ENCODE measurements at regions not wholly inside any gene's neighbourhood (a gene's known extent, or its start where the extent isn't known, plus 50 kb on each side); places are given as distances from the start of the nearest gene placed in this dataset.

DNA sequence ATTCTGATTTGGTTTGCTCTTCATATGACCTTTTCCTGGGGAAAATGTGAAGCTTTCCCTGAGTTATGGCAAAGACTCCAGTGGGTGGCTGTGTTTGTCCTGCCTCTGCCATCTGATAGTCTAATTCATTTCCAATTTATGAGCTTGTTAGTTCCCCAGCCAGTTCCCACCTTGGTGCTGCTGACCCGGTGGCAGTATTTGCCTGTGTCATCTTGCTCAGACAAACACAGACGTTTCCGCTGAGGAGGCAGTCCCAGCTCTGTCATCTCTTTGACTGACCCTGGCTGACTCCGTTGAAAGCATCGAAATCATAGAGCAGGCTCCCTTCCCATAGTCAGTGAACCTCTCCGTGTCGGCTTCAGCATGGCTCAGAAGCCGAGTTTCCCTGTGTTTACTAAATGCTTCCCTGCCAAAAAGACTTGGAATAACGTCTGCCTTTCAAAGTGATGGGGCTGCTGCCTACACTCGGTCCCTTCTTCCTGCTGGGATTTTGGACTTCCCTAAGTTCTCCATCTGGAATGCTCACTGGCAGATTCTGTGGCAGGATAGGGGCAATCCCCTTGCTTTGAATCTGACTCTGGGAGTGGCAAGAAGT is 538.3 kb downstream of the NPIPA7 start:
- Histone ChIP-seq H3K79me1 (ENCODE audit: low read depth, low read length) (no peaks in the 10 kb centered on the region), H3K79me2 (ENCODE audit: control insufficient read depth in 1 of 2, insufficient read depth in 2 of 2, low read length in 2 of 2) (no peaks in the 10 kb centered on the region), H3K56ac (replicated peaks; ENCODE audit: insufficient read length, low read depth, low read length) (no peak overlapping the region), H2BK12ac (ENCODE audit: low read depth, low read length) (no peak overlapping the region), H3K23me2 (ENCODE audit: low read depth, low read length) (peaks cover under 1% of the 10 kb centered on the region; the same call in 1 of the 2 replicates), H3K27ac (ENCODE audit: low read depth, low read length) (no peak overlapping the region), H3K27me3 (replicated peaks in 1 of 4; ENCODE audit: control insufficient read depth in 3 of 4, extremely low read depth in 1 of 4, insufficient read depth in 3 of 4, low read length in 3 of 4) (no peaks in the 10 kb centered on the region), H3K4me2 (ENCODE audit: insufficient read depth in 1 of 2, low read depth in 2 of 2, low read length in 2 of 2) (no peak overlapping the region), H2BK120ac (replicated peaks; ENCODE audit: low read depth, low read length) (no peak overlapping the region), H2BK5ac (ENCODE audit: low read depth, low read length) (no peak overlapping the region), H3K4me3 (ENCODE audit: extremely low read depth in 1 of 4, insufficient read depth in 2 of 4, low read depth in 3 of 4, low read length in 4 of 4) (no peak overlapping the region), H2AK5ac (ENCODE audit: low read depth, low read length) (no peak overlapping the region), H3K4ac (replicated peaks; ENCODE audit: insufficient read length, low read depth, low read length) (no peak overlapping the region), H3K9me3 (ENCODE audit: insufficient read depth in 2 of 2, low read depth in 1 of 2, low read length in 1 of 2) (no peaks in the 10 kb centered on the region), H4K8ac (ENCODE audit: extremely low read depth, insufficient read depth, low read length) (no peak overlapping the region), H2BK15ac (ENCODE audit: low read length) (no peak overlapping the region), H2BK20ac (ENCODE audit: low read length) (no peak overlapping the region), H3K18ac (ENCODE audit: extremely low read depth, low read length) (no peak overlapping the region), H2AFZ (ENCODE audit: low read length) (no peak overlapping the region), H3K36me3 (ENCODE audit: control insufficient read depth in 2 of 4, insufficient read depth in 4 of 4, low read length in 3 of 4) (no peaks in the 10 kb centered on the region), H4K5ac (ENCODE audit: insufficient read length, low read depth, low read length) (no peak overlapping the region), H3K9ac (replicated peaks in 1 of 4; ENCODE audit: extremely low read depth in 1 of 4, low read depth in 3 of 4, low read length in 3 of 4) (no peak overlapping the region), H3K23ac (ENCODE audit: insufficient read length) (no peak overlapping the region), H3K4me1 (replicated peaks in 1 of 4; ENCODE audit: control insufficient read depth in 3 of 4, insufficient read depth in 4 of 4, low read length in 3 of 4) (peaks cover 0 to 3% (median 0%) of the 10 kb centered on the region in 4 experiments; a peak in 1 of 7 replicates), H4K20me1 (replicated peaks in 1 of 2; ENCODE audit: control insufficient read depth in 1 of 2, insufficient read depth in 2 of 2, low read length in 2 of 2) (no peaks in the 10 kb centered on the region), H3K14ac (ENCODE audit: insufficient read length) (no peak overlapping the region), H4K91ac (replicated peaks; ENCODE audit: insufficient read length, low read length) (no peak overlapping the region)
- WGBS, 2 experiments (ENCODE audit: extremely low coverage in 1 of 2, insufficient coverage in 1 of 2, insufficient read length in 1 of 2, insufficient replicate concordance in 2 of 2, low coverage in 1 of 2, low lambda C conversion rate in 2 of 2, missing lambda C conversion rate in 1 of 2): 95% methylated on average over 8 of the region's 10 CpGs; no CpG with 5 or more reads in 1 of the 2 experiments
- POLR2A ChIA-PET (ENCODE audit: partially characterized antibody): no interaction called here
- TF ChIP-seq JUND (IDR thresholded peaks at IDR 0.05; ENCODE audit: low read length): no peak
- no peak for TF ChIP-seq FOSL1 (IDR thresholded peaks at IDR 0.05; ENCODE audit: insufficient read depth, low read depth, low read length)
- FAIRE-seq (no peak), DNase-seq (ENCODE audit: low read depth in 1 of 2, low spot score in 2 of 2) (no peak)
- CTCF ChIA-PET (ENCODE audit: partially characterized antibody): interaction anchor here (0.9 kb wide), 1 partner anchor 12 kb away, joined by 3 read pairs; no protein-coding TSS in a partner anchor

Measured in H1 (cell line).